Panc1 (cell line): ENCODE measurements at regions not wholly inside any gene's neighbourhood (a gene's known extent, or its start where the extent isn't known, plus 50 kb on each side); places are given as distances from the start of the nearest gene placed in this dataset.

Experiments used
- CTCF ChIP-seq: fragments of 450-650 bp; IDR thresholded peaks from 2 replicates; pipeline ENCODE4 v1.5.1; 2017; ENCODE audit warnings: mild to moderate bottlenecking
- POLR2AphosphoS5 ChIP-seq: IDR thresholded peaks from 2 replicates; pipeline ENCODE4 v1.6.1; 2012; ENCODE audit warnings: mild to moderate bottlenecking, low read depth, low read length, moderate library complexity
- SIN3A ChIP-seq: IDR thresholded peaks from 2 replicates; pipeline ENCODE4 v1.6.1; 2012; ENCODE audit warnings: low read depth, mild to moderate bottlenecking, low read length, moderate library complexity, borderline replicate concordance; ENCODE audit not compliant: insufficient read depth

DNA sequence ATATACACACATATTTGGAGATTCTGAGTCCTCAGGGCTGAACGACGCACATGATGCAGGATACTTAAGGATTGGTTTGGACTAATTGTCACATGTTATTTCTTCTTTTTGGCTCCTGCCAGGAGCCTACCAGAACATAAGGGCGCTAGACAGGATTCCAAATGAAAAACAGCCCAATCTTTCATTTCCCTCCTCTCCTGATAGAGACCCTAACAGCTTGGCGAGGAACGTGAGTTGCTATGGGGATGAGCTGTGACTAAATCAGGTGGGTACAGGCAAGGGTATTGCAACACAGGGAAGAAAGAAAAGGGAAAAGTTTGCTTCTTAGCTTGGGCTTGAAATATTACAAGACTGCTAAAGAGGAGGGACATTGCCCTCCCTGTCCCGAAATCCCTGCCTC is 109.9 kb downstream of the AIPL1 start:
- no peak for TF ChIP-seq CTCF
- TF ChIP-seq POLR2AphosphoS5, result no peak
- TF ChIP-seq SIN3A, result no peak
